ENCODE measurements at regions not wholly inside any gene's neighbourhood (a gene's known extent, or its start where the extent isn't known, plus 50 kb on each side); places are given as distances from the start of the nearest gene placed in this dataset.
A peak's percentile ranks its signal among the peaks of the same experiment; 100 is the strongest.

DNA sequence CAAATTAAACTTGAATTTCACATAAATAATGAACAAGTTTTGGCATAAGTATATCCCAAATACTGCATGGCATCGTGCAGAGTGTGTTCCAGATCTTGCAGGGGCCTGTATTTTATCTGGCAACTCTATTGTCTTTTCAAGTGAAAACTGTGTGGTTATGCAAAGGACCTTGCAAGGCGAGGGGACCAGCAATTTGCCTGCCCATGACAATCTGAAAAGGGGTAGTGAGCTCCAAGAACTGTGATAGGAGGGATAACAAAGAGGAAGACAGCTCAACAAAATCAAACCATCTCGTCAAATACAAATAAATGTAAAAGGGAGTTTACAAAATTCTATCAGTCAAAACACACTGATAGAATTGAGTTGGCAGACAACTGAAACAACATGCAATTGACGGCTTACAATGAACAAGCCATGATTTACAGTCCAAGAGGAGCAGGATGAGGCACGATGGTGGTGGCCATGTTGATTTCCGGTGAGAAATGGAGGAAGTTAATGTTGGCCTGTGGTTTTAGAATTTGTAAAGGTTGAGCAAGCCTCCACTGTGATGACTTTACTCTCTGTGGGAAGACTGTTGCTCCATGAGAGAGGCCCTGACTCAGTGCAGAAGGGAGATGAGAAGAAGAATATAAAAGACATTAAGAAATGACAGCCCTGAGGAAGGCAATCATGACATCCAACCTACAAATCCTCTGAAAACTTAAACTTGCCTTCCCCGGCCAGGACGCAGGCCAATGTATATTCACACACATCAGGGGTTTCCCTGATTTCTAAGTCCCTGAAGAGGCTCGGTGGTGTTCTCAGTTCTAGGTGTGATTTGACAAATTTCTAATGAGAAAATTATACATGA lies 132.2 kb downstream of the ADSS2 start (continued):
- TF ChIP-seq CREM (IDR thresholded peaks at IDR 0.05; ENCODE audit: low read depth) (no peak), SIX5 (IDR thresholded peaks at IDR 0.05; ENCODE audit: low read depth, low read length, severe bottlenecking) (no peak), CBFB (IDR thresholded peaks at IDR 0.05; ENCODE audit: low read depth) (peak; percentile 67; the same call in 1 of the 2 replicates), YBX1 (IDR thresholded peaks at IDR 0.05) (no peak), MTA2 (IDR thresholded peaks at IDR 0.05; ENCODE audit: low read depth) (peak; percentile 64), SIN3A (IDR thresholded peaks at IDR 0.05; ENCODE audit: low read depth, low read length) (no peak), TCF7 (IDR thresholded peaks at IDR 0.05; ENCODE audit: borderline replicate concordance) (no peak), TCF12 (IDR thresholded peaks at IDR 0.05; ENCODE audit: low read depth, low read length) (no peak), CEBPB (IDR thresholded peaks at IDR 0.05; ENCODE audit: borderline replicate concordance in 1 of 2, low read depth in 2 of 2, low read length in 2 of 2) (peak in 1 of 2 experiments; percentile 21; a peak in 1 of 4 replicates), EED (IDR thresholded peaks at IDR 0.05; ENCODE audit: low read depth) (no peak; the same call in 1 of the 2 replicates), SUPT20H (IDR thresholded peaks at IDR 0.05; ENCODE audit: borderline replicate concordance, control insufficient read depth, low read depth, low read length) (no peak), TCF3 (IDR thresholded peaks at IDR 0.05; ENCODE audit: borderline replicate concordance, insufficient read depth, low read depth, low read length) (no peak), STAT3 (IDR thresholded peaks at IDR 0.05; ENCODE audit: low read depth, low read length) (no peak), IKZF2 (IDR thresholded peaks at IDR 0.05) (peak; percentile 78 to 79; a peak in 3 of 4 replicates), NFIC (IDR thresholded peaks at IDR 0.05; ENCODE audit: low read depth, low read length) (peak; percentile 72)
- TF ChIP-seq, protein P1, sequence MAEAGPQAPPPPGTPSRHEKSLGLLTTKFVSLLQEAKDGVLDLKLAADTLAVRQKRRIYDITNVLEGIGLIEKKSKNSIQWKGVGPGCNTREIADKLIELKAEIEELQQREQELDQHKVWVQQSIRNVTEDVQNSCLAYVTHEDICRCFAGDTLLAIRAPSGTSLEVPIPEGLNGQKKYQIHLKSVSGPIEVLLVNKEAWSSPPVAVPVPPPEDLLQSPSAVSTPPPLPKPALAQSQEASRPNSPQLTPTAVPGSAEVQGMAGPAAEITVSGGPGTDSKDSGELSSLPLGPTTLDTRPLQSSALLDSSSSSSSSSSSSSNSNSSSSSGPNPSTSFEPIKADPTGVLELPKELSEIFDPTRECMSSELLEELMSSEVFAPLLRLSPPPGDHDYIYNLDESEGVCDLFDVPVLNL (IDR thresholded peaks at IDR 0.05; ENCODE audit: low read depth, low read length), result no peak
- TF ChIP-seq, protein P2, sequence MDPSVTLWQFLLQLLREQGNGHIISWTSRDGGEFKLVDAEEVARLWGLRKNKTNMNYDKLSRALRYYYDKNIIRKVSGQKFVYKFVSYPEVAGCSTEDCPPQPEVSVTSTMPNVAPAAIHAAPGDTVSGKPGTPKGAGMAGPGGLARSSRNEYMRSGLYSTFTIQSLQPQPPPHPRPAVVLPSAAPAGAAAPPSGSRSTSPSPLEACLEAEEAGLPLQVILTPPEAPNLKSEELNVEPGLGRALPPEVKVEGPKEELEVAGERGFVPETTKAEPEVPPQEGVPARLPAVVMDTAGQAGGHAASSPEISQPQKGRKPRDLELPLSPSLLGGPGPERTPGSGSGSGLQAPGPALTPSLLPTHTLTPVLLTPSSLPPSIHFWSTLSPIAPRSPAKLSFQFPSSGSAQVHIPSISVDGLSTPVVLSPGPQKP (IDR thresholded peaks at IDR 0.05; ENCODE audit: low read depth, low read length), result peak; percentile 58; the same call in 1 of the 2 replicates
- TF ChIP-seq, protein P3, sequence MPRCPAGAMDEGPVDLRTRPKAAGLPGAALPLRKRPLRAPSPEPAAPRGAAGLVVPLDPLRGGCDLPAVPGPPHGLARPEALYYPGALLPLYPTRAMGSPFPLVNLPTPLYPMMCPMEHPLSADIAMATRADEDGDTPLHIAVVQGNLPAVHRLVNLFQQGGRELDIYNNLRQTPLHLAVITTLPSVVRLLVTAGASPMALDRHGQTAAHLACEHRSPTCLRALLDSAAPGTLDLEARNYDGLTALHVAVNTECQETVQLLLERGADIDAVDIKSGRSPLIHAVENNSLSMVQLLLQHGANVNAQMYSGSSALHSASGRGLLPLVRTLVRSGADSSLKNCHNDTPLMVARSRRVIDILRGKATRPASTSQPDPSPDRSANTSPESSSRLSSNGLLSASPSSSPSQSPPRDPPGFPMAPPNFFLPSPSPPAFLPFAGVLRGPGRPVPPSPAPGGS (IDR thresholded peaks at IDR 0.05; ENCODE audit: borderline replicate concordance, insufficient read depth, low read depth, low read length, poor library complexity, severe bottlenecking), result no peak
- TF ChIP-seq, protein P4, sequence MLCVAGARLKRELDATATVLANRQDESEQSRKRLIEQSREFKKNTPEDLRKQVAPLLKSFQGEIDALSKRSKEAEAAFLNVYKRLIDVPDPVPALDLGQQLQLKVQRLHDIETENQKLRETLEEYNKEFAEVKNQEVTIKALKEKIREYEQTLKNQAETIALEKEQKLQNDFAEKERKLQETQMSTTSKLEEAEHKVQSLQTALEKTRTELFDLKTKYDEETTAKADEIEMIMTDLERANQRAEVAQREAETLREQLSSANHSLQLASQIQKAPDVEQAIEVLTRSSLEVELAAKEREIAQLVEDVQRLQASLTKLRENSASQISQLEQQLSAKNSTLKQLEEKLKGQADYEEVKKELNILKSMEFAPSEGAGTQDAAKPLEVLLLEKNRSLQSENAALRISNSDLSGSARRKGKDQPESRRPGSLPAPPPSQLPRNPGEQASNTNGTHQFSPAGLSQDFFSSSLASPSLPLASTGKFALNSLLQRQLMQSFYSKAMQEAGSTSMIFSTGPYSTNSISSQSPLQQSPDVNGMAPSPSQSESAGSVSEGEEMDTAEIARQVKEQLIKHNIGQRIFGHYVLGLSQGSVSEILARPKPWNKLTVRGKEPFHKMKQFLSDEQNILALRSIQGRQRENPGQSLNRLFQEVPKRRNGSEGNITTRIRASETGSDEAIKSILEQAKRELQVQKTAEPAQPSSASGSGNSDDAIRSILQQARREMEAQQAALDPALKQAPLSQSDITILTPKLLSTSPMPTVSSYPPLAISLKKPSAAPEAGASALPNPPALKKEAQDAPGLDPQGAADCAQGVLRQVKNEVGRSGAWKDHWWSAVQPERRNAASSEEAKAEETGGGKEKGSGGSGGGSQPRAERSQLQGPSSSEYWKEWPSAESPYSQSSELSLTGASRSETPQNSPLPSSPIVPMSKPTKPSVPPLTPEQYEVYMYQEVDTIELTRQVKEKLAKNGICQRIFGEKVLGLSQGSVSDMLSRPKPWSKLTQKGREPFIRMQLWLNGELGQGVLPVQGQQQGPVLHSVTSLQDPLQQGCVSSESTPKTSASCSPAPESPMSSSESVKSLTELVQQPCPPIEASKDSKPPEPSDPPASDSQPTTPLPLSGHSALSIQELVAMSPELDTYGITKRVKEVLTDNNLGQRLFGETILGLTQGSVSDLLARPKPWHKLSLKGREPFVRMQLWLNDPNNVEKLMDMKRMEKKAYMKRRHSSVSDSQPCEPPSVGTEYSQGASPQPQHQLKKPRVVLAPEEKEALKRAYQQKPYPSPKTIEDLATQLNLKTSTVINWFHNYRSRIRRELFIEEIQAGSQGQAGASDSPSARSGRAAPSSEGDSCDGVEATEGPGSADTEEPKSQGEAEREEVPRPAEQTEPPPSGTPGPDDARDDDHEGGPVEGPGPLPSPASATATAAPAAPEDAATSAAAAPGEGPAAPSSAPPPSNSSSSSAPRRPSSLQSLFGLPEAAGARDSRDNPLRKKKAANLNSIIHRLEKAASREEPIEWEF (IDR thresholded peaks at IDR 0.05; ENCODE audit: insufficient replicate concordance, low read depth, low read length), result no peak
